ENCODE measurements at regions not wholly inside any gene's neighbourhood (a gene's known extent, or its start where the extent isn't known, plus 50 kb on each side); places are given as distances from the start of the nearest gene placed in this dataset.

DNA sequence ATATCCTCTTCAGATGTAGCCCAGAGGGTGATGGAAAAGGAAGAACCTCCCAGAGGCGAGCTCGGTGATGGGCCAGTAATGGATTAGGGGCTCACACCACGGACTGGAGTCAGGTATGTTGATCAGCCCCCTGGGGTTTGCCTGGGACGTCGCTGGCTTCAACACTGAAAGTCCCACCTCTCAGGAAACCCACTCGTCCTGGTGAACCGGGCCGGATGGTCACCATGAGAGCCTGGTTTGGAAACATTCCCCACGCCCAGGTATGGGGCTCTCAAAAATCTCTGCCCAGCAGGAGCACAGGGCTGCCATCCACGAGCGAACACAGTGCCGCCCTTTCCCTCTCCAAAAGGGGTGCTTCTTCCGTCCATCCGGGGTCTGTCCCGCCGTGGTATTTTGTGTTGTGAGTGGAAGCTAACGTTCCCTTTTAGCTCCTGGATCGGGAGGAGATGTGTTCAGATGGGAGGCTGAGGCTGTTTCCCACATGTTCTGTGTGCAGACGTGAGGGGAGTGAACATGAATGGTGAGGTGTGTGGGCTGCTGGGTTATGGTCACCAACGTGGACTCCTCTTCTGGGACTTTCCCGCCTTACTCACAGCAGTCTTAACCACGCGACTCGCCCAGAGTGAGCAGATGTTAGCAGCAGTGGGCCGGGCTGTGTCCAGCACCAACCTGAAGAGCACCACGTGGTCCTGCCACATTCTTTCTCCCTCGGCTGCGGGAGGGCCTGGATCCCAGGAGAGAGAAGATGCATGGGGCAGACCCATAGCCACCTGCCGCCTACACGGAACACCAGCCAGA, 139.2 kb downstream of the KIF26A start:
- no peak for DNase-seq

DNA sequence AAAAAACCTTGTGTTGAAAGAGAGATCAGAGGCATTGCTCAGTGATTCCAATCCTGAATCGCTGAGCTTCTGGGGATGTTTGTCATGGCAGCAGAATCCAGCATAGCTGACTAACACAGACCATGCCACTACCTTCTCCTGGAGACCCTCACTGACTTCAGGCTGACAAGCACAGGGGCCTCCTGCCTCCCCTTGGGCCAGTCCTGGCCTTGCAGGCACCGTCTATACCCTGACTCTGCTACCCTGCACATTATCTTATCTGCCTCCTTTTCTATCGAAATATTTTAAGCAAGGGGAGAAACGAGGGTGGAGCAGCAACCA, 139.8 kb downstream of the KIF26A start:
- DNase-seq: no peak

DNA sequence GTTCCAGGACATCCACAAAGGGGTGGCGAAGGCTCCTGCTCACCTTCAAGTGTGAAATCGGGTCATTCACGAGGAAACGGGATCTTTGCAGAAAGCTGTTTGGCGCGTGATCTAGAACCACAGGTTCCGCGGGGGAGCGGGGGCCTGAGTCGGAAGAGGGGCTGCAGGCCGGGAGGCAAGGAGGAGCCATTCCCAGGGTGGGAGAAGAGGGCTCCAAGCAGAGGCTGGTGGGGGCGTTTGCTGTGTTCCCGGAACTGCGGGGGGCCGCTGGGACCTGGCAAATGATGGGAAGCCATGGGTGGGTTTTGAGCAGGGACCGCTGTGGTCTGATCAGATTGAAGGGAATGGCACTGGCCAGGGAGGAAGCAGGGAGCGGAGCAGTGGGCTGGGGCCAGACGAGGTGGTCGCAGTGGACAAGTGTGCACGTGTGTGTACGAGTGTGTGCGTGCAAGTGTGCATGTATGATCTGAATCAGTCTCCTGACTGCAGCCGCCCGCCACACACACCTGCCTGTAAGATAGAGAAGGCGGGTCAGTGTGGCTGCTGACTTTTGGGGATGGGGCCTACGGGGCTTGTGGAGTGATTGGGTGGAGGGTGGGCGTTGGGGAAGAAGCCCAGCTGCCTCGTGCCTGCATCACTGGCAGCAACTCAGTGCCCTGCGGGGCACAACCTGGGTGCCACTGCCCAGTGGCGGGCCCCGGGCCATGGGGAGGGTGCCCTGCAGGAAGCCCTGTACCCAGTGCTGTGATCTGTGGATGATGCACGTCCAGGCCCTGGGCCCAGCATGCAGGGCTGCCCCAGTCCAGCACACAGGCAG, 141.9 kb downstream of the KIF26A start:
- no peak for DNase-seq

DNA sequence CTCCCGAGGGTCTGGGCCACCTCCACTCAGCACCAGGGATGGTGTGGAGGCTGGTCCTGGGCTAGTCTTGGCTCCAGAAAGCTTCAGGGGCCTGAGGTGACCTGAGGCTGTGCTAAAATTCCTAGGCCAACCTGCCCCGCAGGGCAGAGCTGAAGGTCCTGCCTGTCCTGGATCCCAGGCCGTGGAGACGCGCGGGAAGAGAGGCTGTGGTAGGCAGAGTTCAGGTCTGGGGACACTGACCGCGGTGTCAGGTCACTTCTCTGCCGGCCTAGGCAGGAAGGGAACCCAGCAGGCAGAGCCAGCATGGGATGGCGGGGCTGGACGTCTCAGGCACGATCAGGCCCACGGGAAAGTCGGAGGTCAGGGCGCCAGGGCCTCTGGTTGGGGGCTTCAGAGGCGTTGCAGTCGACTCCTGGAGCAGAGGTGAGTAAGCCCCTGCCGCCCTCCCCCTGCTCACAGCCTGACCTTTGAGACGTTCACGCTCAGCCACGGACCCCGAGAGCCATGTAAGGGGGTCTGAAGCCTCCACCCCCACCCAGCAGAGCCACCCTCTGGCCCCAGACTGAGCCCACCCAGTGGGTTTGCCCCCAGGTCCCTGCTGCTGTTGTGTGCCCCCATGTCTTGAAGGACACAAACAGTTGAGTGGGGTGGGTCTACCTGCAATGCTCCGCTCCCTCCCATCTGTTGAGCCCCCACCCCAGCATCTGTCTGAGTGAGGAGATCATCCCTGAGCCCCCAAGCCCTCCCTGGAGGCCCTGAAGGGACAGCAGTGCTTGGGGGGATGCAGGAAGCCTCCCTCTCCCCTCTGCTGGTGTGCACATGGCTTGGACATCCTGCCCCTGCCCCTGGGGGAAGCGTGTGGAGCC, 142.7 kb downstream of the KIF26A start:
- no peak for DNase-seq

DNA sequence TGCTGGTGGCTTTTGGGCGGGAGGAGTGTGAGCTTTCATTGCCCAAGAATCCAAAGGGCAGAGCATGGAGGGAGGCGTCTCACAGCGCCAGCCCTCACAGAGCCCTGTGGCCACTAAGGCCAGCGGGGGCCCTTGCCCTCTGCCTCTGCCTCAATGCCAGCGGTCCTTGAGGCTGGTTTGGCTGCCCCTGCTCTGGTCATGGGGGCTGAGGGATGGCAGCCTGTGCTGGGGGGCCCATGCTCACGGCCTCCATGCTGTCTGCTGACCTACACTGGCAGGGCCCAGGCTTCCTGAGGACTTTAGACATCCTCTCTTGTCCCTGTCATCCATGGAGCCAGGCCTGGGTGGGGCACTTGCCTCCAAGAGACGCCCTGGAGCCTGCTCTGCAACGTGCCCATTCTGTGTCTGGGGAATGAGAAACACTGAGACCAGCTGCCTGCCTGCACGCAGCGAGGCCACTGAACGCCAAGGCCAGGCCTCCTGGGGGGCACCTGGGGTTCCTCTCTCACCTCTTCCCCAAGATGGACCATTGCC, 143.4 kb downstream of the KIF26A start:
- no peak for DNase-seq

DNA sequence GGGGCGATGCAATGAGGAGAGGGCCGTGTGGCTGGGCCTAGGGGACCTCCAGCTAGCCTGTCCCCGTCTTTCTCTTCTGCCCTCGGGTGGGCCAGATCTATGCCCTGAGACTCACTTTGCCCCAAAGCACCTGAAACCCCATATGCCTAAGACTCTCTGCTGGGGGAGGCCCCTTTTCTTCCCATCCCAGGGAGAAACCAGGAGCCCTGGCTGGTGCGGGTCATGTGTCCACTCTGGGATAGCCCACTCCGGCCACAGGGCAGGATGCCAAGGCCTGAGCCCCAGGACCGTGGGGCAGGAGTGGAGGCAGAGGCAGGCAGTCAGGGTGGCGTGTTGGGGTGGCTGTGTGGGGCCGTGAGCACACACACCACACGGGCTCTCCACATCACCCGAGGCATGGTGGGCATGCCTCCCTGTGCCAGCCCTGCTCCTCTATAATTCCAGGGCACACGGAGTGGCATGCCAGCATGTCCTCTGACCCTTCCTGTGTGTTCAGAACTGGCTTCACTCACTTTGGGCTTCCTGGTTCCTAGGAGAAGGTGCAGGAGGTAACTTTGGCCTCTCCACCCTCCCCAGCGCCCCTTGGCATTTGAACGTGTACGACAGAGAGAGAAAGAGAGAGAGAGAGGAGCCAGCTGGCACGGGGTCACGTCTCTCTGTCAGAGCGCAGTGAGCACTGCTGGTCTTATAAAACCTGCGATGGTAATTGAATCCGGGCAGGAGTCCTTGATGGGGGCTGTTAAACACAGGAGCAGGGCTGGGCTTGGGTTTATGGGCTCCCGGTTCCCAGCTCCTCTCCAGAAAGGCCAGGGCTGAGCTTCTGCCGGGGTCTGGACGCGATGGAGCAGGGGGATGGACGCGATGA, 144.2 kb downstream of the KIF26A start:
- no peak for DNase-seq

DNA sequence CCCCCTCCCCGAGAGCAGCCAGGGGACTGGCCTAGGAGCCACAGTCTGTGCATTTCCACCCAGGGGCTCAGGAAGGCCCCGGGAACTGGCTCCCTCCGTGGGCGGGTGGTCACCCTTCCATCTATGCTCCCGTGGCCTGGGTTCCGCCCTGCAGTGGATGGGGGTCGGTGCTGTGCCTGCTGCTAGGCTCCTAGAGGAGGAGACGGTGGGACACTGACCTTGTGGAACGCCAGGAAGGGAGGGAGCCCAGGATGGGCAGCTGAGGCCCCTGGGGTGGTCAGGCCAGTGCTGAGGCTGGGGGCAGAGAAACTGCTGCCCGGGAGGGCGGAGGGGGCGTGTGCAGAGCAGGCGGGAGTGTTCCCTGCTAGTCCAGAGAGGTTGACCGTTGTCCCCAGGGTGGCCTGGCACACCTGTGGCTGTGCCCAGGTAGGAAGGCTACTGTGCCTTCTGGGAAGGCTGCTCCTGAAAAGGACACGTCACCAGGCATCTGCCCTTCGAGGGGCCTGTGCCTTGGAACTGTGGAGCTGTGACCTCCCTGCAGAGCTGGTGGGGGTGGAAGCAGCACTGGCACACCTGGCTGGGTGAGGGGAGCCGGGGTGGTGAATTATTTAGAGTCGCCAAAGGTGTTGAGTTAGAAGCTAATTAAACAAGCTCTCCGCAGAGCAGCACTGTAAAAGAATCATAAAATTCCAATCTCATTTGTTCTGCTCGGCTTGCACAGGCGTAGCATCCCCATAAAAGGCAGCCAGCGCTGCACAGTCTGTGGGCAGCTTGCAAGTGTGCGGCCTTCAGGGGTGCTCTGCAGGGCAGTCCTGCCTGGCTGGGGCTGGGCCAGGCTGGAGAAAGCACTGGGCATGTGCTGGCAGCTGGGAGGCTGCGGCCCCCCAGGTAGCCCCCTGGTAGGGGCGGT, 145.1 kb downstream of the KIF26A start:
- DNase-seq: no peak

DNA sequence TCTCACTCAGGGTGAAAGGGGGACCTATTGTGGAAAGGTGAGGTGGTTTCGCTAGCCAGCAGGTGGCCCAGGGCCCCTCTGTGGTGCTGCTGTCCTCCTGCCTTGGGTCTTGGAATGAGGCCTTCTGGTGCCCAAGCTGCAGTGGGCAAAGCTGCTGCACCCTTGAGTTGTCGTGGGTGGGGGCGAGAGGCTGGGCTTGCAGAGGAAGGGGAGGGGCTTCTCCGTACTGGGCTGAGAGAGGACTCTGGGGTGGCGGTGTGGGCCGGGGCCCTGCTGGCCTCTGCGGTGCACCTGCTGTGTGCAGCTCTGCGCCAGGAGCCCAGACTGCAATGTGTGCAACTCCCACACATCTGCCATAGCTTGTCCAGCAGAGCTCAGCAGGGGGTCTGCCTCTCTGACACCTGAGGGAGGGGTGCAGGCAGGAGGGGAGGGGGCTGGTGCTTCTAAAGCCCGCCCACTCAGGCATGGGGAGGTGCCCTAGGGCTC, 145.8 kb downstream of the KIF26A start:
- no peak for DNase-seq

DNA sequence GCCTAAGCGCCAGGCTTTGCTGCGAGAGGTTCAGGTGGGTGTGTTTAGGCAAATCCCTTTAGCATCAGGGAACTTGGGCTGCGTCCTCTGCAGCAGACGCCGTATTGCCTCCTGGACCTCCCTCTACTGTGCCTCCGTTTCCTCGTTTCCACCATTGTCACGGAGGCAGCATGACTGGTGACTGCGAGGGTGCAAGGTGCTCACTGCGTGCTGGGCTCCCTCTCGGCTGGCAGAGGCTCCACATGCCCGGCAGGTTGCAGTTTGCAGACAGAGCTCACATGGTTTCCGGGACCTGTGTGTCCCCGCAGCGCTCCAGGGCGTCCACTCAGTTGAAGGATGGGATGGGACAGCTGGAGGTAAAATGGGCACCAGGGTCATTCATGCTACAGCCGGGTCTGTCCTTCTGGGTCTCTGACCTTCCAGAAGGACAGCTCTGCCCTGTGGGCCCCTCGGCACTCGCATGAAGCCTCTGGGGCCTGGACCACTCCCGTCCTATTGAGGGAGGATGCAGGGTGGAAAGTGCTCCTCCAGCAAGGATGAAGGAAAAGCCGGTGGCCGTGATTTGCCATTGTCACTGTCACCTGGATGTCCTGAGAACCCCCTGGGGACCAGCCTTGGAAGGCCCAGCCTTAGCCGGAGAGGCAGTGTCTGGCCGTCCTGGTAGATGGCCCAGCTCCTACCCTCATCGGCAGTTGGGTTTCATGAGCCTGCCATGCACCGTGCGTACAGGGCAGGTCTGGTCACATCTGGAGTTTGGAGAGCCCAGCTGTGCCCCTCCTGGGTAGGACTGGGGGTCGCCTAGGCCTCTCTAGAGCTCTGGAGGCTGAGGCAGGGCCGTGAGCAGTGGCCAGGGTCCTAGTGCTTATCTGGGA, 146.5 kb downstream of the KIF26A start:
- DNase-seq: no peak

DNA sequence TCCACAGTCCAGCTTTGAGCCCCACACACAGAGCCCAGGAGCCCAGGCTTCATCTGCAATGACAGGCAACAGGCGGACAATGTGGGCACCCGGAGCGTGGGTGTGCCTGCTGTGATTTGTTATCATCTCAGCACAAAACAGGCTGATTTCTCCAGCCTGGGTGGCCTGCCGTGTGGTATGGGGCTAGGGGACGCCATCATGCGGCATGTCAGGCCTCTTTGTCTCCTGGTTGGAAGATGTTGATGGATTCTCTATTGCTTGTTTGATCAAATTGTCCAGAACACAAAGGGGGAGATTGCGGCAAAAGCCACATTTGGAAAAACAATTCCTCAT, 147.1 kb downstream of the KIF26A start:
- DNase-seq: no peak

DNA sequence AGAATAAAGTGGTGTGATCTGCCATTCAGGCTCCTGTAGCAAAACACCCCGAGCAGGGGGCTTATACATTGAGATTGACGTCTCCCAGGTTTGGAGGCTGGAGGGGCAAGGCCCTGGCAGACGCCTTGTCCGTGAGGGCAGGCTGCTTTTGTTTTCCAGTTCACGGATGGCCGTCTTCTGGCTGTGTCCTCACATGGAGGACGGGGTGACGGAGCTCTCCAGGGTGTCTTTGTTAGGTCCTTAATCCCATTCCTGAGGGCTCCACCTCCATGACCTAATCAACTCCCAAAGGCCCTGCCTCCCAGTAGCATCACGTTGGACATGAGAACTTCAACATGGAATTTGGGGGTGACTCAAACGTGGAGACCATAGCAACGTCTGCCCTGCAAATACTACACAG, 147.7 kb downstream of the KIF26A start:
- DNase-seq: no peak

DNA sequence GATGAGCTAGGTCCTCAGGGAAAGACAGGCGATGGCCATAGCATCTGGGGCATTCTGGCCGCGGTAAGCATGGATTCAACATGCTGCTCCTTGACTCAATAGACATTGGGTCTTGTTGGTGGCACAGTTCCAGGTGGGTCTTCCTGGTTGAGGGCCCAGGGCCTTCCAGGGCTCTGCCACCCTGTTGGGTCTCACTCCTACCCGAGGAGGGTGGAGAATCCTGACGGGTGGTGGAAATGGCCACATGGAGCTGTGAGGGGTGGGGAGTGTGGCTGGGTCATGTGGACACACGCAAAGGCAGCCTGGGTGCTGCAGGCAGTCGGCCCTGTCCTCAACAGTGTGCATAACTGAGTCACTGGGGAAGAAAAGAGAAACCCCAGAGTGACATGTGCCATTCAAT, 148.1 kb downstream of the KIF26A start:
- no peak for DNase-seq

DNA sequence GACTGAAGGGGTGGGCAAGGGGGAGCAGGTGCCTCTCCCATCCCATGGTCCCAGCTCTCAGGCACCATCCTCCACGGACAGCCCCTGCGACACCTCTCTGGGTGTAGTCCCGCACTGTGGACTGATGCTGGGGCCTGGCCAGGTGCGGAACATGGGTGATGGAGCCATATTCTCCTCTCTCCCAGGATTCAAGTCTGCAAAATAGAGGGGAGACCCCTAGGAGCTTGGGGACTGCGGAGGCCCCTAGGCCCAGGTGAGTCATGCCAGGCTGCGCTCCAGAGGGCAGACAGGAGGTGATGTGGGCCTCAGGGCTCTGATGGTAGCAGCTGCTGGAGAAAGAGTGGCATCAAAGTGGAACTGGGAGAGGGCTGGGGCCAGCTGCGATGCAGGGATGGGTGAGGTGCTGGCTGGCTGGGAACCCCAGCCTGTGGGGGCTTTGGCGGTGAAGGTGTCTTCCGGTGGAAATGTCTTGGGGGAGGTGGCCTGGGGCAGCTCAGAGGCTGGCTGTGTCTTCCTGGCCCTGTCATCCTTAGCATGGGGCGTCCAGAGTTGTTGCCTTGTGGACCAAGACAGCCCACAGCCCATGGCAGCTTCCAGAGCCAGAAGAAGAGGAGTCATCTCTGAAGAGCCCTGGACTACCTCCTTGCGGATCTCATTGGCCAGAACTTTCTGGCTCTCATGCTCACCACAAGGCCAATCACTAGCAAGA, 149.1 kb downstream of the KIF26A start:
- no peak for DNase-seq

DNA sequence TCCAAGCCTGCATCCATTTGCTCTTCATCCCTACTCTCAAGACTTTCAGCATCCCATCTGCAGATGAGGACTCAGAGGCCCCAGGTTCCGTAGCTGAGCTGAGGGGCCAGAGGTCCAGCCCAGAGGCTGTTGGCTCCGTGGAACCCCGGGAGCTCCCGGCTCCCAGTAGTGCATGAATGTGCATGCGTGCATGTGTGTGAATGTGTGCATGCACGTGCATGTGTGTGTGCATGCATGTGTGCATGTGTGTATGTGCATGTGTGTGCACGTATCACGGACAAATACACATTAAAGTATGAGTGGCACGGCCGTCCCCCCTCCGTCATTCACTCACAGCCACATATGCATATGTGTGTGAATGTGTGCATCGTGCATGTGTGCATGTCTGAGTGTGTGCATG, 149.9 kb downstream of the KIF26A start:
- DNase-seq: no peak

DNA sequence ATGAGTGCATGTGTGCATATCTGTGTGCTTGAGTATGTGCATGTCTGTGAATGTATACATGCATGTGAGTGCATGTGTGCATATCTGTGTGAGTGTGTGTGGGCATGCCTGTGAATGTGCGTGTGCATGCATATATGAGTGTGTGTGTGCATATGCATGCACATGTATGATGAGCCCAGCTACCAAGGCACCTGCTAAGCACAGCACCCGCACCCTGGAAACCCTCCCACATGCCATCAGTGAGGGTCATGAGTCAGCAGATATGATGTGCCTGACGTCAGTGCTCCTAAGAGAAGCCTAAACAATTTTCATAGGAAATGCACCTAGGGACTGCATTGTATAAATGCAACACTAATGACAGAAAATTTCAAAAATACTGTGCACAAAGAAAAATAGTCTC, 151.1 kb downstream of the KIF26A start:
- no peak for DNase-seq

DNA sequence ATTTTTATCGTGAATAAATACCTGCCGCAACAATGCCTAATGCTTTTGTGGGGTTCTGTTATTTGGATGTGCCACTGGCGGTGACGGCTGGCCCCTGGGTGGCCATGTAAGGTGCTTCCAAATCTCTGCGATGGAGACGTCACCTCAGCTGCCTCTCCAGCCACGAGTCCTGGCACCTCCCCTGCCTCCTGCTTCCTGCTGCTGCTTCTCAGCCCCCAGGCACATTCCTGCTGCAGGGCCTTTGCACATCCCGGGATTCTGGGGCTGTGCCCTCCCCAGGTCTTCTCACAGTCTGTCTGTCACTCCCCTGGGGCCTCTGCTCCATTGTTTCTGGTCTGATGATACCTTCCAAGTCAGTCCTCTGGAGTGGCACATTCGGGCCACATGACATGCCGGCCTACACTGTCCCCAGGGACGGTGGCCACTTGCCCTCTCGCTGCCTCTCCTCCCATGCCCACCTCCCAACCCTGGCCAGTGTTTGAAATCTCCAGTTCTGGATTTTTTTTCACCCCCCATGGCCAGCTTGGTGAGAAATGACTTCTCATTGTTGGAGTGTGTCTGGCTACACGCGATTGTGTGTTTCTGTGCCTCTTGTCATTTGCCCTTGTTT, 151.8 kb downstream of the KIF26A start:
- DNase-seq: no peak

DNA sequence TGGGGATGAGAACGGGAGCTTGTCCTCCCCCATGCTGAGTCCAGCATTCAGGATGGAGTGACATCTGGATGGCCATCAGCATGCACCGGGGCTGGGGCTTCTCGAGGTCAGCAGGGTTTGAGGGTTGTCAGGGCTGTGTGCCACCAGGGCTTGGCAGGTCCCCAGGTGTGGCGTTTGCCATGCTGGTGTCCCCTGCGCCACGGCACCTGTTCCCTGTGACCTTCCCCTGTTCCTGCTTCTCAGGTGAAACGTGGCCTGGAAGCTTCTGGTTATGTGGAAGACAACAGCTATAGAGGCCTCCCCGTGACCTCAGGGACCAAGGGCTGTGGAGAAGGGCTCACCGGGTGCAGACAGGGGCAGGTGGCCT, 152.4 kb downstream of the KIF26A start:
- no peak for DNase-seq

DNA sequence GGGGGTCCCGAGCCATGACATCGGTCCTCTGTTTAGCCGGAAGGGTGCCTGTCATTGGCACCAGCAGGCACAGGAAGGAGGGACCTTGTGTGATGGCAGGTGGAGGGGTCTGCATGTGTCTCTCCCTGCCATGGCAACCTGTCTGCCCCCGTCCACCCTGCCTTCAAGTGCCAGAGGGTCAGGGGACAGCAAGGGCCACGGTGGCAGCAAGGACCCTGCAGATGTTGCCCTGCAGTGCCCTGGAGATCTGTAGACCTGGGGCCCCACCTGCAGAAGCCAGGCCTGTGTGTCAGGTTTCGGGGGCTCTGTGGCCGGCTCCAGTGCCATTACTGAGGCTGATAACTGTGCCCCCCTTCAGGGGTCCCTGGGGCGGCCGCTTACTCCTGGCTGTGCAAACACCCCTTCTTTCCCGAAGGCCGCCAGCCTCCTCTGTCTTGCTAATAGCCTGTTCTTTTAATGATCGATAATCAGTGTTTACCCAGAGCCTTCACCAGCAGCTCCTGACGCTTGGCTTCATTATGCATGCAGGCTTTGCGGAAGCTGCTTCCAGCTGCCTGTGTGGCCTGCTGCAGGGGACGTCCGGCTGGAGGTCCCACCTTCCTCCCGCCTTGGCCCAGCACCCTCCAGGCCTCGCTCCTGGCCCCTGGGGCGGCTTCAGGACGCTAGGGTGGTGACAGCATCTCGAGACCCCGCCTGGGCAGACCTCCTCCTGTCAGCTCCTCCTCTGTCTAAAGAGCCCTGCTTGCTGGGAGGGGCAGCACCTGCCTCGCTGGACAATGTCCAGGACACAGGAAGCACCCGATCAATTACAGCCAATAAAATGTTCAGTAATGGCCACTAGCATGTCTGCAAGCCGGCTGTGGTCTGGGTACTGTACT, 153.0 kb downstream of the KIF26A start:
- no peak for DNase-seq

Data from NCI-H1436 (cell line).